ENCODE measurements at regions not wholly inside any gene's neighbourhood (a gene's known extent, or its start where the extent isn't known, plus 50 kb on each side); places are given as distances from the start of the nearest gene placed in this dataset.

DNA sequence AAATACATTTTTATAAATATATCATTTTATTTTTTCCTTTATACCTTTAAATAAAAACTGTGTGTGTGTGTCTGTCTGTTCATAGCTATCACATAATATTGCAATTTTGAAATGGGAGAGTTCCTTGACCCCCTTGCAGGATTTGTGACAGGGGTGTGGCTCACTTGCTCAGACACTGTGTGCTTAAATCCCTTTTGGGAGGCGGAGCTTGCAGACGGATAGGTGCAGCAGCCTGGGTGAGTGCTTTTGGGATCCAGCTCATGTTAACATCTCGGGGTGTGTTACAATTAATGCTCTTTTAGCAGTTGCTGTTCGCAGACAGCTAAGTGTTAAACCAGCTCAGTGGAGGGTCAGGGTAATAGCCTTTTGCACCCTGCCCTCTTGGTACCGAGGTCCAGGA, 459.8 kb downstream of the IPMK start (continued):
- TF ChIP-seq, protein P1, sequence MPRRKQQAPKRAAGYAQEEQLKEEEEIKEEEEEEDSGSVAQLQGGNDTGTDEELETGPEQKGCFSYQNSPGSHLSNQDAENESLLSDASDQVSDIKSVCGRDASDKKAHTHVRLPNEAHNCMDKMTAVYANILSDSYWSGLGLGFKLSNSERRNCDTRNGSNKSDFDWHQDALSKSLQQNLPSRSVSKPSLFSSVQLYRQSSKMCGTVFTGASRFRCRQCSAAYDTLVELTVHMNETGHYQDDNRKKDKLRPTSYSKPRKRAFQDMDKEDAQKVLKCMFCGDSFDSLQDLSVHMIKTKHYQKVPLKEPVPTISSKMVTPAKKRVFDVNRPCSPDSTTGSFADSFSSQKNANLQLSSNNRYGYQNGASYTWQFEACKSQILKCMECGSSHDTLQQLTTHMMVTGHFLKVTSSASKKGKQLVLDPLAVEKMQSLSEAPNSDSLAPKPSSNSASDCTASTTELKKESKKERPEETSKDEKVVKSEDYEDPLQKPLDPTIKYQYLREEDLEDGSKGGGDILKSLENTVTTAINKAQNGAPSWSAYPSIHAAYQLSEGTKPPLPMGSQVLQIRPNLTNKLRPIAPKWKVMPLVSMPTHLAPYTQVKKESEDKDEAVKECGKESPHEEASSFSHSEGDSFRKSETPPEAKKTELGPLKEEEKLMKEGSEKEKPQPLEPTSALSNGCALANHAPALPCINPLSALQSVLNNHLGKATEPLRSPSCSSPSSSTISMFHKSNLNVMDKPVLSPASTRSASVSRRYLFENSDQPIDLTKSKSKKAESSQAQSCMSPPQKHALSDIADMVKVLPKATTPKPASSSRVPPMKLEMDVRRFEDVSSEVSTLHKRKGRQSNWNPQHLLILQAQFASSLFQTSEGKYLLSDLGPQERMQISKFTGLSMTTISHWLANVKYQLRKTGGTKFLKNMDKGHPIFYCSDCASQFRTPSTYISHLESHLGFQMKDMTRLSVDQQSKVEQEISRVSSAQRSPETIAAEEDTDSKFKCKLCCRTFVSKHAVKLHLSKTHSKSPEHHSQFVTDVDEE (CRISPR knock-in tag; IDR thresholded peaks at IDR 0.05), result no peak
- TF ChIP-seq ISL1 (CRISPR knock-in tag; IDR thresholded peaks at IDR 0.05) (no peak), PPARA (CRISPR knock-in tag; IDR thresholded peaks at IDR 0.05; ENCODE audit: borderline replicate concordance) (no peak), TCF4 (CRISPR knock-in tag; IDR thresholded peaks at IDR 0.05; ENCODE audit: borderline replicate concordance) (no peak)

DNA sequence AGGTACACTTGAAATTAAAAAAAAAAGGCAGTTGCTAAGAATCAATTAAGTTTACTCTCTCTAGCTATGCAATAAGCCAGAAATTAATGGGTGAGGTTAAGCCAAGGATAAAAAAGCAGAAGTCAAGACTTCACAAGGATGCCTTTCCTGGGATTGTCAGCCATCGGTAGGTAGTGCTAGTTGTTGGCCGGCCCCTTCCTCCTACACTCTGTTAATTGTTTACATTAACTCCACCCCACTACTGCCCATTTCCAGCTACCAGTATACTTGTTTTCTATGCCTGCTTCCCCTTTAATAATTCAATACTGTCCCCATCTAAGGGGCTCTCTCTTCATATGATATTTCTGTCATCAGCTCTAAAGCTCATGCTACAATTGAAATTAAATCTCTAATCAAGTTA, 461.0 kb downstream of the IPMK start:
- TF ChIP-seq ZFP3 (CRISPR knock-in tag; IDR thresholded peaks at IDR 0.05), result no peak
- TF ChIP-seq TOX (CRISPR knock-in tag; IDR thresholded peaks at IDR 0.05; ENCODE audit: borderline replicate concordance), result no peak
- no peak for TF ChIP-seq ZNF70 (CRISPR knock-in tag; IDR thresholded peaks at IDR 0.05)
- TF ChIP-seq SNAI2 (CRISPR knock-in tag; IDR thresholded peaks at IDR 0.05), result no peak
- TF ChIP-seq ZFP30 (CRISPR knock-in tag; IDR thresholded peaks at IDR 0.05), result no peak
- TF ChIP-seq ZNF565 (CRISPR knock-in tag; conservative IDR thresholded peaks at IDR 0.05; ENCODE audit: low read depth), result no peak
- TF ChIP-seq PPARA (CRISPR knock-in tag; IDR thresholded peaks at IDR 0.05; ENCODE audit: borderline replicate concordance), result no peak
- no peak for TF ChIP-seq ISL1 (CRISPR knock-in tag; IDR thresholded peaks at IDR 0.05)
- TF ChIP-seq, protein P1 (CRISPR knock-in tag; IDR thresholded peaks at IDR 0.05), result no peak
- TF ChIP-seq ZNF8 (CRISPR knock-in tag; IDR thresholded peaks at IDR 0.05), result no peak
- TF ChIP-seq GLIS3 (CRISPR knock-in tag; IDR thresholded peaks at IDR 0.05), result no peak
- TF ChIP-seq, protein P2, sequence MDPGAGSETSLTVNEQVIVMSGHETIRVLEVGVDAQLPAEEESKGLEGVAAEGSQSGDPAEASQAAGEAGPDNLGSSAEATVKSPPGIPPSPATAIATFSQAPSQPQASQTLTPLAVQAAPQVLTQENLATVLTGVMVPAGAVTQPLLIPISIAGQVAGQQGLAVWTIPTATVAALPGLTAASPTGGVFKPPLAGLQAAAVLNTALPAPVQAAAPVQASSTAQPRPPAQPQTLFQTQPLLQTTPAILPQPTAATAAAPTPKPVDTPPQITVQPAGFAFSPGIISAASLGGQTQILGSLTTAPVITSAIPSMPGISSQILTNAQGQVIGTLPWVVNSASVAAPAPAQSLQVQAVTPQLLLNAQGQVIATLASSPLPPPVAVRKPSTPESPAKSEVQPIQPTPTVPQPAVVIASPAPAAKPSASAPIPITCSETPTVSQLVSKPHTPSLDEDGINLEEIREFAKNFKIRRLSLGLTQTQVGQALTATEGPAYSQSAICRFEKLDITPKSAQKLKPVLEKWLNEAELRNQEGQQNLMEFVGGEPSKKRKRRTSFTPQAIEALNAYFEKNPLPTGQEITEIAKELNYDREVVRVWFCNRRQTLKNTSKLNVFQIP (CRISPR knock-in tag; IDR thresholded peaks at IDR 0.05; ENCODE audit: borderline replicate concordance, low read depth), result no peak
- no peak for TF ChIP-seq ZC3H10 (CRISPR knock-in tag; IDR thresholded peaks at IDR 0.05)
- TF ChIP-seq, protein P3, sequence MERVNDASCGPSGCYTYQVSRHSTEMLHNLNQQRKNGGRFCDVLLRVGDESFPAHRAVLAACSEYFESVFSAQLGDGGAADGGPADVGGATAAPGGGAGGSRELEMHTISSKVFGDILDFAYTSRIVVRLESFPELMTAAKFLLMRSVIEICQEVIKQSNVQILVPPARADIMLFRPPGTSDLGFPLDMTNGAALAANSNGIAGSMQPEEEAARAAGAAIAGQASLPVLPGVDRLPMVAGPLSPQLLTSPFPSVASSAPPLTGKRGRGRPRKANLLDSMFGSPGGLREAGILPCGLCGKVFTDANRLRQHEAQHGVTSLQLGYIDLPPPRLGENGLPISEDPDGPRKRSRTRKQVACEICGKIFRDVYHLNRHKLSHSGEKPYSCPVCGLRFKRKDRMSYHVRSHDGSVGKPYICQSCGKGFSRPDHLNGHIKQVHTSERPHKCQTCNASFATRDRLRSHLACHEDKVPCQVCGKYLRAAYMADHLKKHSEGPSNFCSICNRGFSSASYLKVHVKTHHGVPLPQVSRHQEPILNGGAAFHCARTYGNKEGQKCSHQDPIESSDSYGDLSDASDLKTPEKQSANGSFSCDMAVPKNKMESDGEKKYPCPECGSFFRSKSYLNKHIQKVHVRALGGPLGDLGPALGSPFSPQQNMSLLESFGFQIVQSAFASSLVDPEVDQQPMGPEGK (CRISPR knock-in tag; IDR thresholded peaks at IDR 0.05; ENCODE audit: borderline replicate concordance), result no peak
- no peak for TF ChIP-seq ESRRG (CRISPR knock-in tag; IDR thresholded peaks at IDR 0.05)
- TF ChIP-seq ARNTL (CRISPR knock-in tag; IDR thresholded peaks at IDR 0.05; ENCODE audit: borderline replicate concordance, low read depth), result no peak
- TF ChIP-seq, protein P4, sequence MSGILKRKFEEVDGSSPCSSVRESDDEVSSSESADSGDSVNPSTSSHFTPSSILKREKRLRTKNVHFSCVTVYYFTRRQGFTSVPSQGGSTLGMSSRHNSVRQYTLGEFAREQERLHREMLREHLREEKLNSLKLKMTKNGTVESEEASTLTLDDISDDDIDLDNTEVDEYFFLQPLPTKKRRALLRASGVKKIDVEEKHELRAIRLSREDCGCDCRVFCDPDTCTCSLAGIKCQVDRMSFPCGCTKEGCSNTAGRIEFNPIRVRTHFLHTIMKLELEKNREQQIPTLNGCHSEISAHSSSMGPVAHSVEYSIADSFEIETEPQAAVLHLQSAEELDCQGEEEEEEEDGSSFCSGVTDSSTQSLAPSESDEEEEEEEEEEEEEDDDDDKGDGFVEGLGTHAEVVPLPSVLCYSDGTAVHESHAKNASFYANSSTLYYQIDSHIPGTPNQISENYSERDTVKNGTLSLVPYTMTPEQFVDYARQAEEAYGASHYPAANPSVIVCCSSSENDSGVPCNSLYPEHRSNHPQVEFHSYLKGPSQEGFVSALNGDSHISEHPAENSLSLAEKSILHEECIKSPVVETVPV (CRISPR knock-in tag; IDR thresholded peaks at IDR 0.05), result no peak
- TF ChIP-seq OSR1 (CRISPR knock-in tag; IDR thresholded peaks at IDR 0.05), result no peak
- no peak for TF ChIP-seq CSDC2 (CRISPR knock-in tag; IDR thresholded peaks at IDR 0.05)
- no peak for TF ChIP-seq TCF4 (CRISPR knock-in tag; IDR thresholded peaks at IDR 0.05; ENCODE audit: borderline replicate concordance)
- no peak for ATAC-seq

DNA sequence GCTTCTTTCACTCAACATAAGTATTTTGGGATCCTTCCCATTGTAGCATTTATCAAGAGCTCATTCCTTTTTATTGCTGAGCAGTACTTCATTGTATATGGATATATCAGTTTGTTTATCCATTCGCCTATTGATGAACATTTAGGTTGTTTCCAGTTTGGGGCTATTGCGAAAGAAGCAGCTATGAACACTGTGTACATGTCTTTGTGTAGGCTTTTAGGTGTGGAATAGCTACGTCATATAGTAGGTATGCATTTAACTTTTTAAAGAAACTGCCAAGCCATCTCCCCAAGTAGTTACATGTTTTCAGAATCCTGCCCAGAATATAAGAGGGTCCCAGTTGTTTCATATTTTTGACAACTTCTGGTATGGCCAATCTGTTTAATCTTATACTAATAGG, 468.1 kb downstream of the IPMK start:
- ATAC-seq, result no peak
- TF ChIP-seq, protein P4 (CRISPR knock-in tag; IDR thresholded peaks at IDR 0.05), result no peak
- TF ChIP-seq PPARA (CRISPR knock-in tag; IDR thresholded peaks at IDR 0.05; ENCODE audit: borderline replicate concordance) (no peak), ZFP3 (CRISPR knock-in tag; IDR thresholded peaks at IDR 0.05) (no peak), CSDC2 (CRISPR knock-in tag; IDR thresholded peaks at IDR 0.05) (no peak), GLIS3 (CRISPR knock-in tag; IDR thresholded peaks at IDR 0.05) (no peak), RARB (CRISPR knock-in tag; IDR thresholded peaks at IDR 0.05) (no peak), ZFP30 (CRISPR knock-in tag; IDR thresholded peaks at IDR 0.05) (no peak)
- TF ChIP-seq, protein P3 (CRISPR knock-in tag; IDR thresholded peaks at IDR 0.05; ENCODE audit: borderline replicate concordance), result no peak
- TF ChIP-seq, protein P5, sequence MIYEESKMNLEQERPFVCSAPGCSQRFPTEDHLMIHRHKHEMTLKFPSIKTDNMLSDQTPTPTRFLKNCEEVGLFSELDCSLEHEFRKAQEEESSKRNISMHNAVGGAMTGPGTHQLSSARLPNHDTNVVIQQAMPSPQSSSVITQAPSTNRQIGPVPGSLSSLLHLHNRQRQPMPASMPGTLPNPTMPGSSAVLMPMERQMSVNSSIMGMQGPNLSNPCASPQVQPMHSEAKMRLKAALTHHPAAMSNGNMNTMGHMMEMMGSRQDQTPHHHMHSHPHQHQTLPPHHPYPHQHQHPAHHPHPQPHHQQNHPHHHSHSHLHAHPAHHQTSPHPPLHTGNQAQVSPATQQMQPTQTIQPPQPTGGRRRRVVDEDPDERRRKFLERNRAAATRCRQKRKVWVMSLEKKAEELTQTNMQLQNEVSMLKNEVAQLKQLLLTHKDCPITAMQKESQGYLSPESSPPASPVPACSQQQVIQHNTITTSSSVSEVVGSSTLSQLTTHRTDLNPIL (CRISPR knock-in tag; IDR thresholded peaks at IDR 0.05; ENCODE audit: low read depth), result no peak
